HuH-7 (cell line): ENCODE measurements at regions not wholly inside any gene's neighbourhood (a gene's known extent, or its start where the extent isn't known, plus 50 kb on each side); places are given as distances from the start of the nearest gene placed in this dataset.
A peak's percentile ranks its signal among the peaks of the same experiment; 100 is the strongest.
"Not testable (repeated sequence)": the region's sequence is repeated elsewhere in the genome, so short reads cannot be mapped to it uniquely, and the experiment has no call there.

Experiments
- DNase-seq: peaks from one replicate; pipeline ENCODE4 v3.0.0; 2011; ENCODE audit warnings: low spot score

- DNase-seq = no peak
Observed at GRCh38 chr1:8142955-8143629, 117.0 kb upstream of the ERRFI1 start.

DNA sequence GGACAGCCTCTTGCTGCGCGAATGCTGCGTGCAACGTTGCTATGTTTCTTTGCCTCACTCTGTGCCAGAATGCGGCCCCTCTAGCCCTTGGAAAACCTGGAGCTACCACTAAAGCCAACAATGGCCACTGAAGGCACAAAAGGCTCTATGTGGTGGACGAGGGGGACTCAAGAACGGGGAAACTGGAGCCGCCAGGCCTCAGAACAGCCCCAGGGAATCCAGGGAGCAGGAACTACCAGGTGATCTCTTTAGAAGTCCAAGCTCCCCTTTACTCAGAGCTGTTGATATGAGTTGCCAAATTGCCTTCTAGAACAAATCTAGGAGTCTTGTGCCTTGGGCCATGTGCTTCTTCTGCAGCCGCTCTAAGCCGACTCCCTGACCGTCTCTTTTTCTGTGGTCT, 113.8 kb upstream of the ERRFI1 start:
- DNase-seq = no peak

DNA sequence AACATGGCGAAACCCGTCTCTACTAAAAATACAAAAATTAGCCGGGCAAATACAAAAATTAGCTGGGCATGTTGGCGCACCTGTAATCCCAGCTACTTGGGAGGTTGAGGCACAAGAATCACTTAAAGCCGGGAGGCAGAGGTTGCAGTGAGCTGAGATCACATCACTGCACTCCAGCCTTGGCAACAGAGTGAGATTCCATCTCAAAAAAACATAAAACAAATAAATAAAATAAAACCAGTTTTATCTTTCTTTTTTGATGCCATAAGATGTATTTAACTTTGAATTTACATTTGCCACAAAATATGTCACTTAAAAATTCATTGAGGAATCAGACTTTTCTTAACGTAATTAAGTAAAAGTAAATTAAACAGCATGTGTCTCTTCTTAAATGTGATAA, 113.3 kb upstream of the ERRFI1 start:
- no peak for DNase-seq

DNA sequence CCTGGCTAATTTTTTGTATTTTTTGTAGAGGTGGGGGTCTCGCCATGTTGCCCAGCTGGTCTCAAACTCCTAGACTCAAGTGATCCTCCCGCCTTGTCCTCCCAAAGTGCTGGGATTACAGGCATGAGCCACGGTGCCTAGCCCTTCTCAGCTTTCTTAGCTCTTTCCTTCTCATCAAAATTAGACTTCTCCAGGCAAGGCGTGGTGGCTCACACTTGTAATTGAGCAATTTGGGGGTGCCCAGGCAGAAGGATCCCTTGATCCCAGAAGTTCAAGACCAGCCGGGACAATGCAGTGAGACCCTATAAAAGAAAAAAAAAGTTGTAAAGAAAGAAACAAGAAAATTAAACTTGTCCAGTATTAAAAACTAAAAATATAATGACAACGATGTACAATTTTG, 112.6 kb upstream of the ERRFI1 start:
- no peak for DNase-seq

GRCh38 chr1:8137481-8138244, 111.6 kb upstream of the ERRFI1 start:
- DNase-seq = no peak

DNA sequence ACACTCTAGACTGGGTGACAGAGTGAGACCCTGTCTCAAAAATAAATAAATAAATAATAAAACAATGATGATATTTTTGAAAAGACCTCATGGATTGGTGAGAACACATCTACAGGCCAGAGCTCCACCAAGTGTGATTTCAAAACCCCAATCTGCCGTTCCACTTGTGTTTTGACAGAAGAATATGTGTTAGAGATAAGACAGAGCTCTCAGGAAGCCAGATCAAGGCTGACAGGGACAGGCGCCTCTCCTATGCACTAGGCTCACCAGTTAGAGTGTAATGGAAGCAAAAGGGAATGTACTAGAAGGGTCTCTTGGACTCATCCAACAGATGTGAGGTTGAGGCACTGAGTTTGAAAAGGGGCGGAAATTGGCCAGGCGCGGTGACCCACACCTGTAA, 110.7 kb upstream of the ERRFI1 start:
- no peak for DNase-seq

GRCh38 chr1:8135250-8135649, 109.1 kb upstream of the ERRFI1 start:
- no peak for DNase-seq

DNA sequence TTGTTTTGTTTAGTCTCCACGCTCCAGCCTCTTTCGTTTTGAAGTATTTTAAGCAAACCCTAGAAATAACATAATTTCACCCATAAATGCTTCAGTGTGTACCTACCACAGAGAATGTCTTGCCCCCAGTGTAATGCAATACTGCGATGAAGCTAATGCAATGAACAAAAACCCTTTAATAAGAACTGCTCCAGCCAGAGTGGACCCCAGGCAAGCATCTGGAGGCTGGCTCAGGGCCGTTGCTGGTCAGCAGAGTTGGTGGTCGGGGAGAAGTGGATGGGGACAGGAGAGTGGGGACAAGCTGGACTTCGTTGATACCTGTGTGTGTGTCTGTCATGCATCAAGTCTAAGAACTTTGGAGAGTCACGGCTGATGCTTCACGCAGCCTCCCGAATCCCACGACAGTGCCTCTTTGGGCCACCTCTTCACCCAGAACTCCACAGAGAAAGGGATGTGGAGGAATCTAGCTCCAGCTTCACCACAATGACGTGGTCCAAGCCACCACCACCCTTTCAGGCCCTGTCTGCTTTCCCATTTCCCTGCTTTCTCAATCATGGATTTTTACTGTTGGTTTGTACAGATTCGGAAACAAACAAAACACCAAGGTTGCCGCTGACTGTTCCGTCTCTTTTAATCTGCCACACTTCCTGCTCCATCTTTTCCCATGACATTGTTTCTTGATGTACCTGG, 108.6 kb upstream of the ERRFI1 start:
- DNase-seq = no peak

GRCh38 chr1:8133657-8134430, 107.7 kb upstream of the ERRFI1 start:
- DNase-seq = no peak

- DNase-seq = no peak
Observed at GRCh38 chr1:8133190-8133589, 107.1 kb upstream of the ERRFI1 start.

GRCh38 chr1:8127171-8127641, 101.1 kb upstream of the ERRFI1 start:
- no peak for DNase-seq

DNA sequence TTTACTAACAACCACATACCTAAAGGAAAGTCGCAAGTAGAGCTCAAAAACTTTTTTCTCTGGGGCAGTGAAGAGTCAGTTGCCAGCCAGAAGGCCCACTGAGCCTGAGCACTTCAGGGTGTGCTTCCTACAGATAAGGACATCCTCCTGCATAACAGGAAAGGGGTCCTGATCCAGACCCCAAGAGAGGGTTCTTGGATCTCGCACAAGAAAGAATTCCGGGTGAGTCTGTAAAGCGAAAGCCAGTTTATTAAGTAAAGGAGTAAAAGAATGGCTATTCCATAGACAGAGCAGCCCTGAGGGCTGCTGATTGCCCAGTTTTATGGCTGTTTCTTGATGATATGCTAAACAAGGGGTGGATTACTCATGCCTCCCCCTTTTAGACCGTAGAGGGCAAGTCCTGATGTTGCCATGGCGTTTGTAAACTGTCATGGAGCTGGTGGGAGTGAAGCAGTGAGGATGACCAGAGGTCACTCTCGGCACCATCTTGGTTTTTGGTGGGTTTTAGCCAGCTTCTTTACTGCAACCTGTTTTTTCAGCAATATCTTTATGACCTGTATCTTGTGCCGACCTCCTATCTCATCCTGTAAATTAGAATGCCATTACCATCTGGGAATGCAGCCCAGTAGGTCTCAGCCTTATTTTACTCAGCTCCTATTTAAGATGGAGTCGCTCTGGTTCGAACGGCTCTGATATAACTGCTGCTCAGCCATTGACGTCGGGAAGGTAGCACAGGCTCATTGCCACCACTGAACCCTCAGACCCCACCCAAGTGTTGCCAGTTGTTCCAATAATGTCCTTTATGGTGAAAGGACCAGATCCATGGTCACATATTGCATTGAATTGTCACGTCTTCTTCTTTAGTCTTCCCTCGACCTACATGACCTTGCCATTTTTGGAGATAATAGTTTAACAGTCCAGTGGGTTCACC, 96.6 kb upstream of the ERRFI1 start:
- no peak for DNase-seq

- DNase-seq = no peak
Observed at GRCh38 chr1:8122160-8122476, 96.0 kb upstream of the ERRFI1 start.

DNA sequence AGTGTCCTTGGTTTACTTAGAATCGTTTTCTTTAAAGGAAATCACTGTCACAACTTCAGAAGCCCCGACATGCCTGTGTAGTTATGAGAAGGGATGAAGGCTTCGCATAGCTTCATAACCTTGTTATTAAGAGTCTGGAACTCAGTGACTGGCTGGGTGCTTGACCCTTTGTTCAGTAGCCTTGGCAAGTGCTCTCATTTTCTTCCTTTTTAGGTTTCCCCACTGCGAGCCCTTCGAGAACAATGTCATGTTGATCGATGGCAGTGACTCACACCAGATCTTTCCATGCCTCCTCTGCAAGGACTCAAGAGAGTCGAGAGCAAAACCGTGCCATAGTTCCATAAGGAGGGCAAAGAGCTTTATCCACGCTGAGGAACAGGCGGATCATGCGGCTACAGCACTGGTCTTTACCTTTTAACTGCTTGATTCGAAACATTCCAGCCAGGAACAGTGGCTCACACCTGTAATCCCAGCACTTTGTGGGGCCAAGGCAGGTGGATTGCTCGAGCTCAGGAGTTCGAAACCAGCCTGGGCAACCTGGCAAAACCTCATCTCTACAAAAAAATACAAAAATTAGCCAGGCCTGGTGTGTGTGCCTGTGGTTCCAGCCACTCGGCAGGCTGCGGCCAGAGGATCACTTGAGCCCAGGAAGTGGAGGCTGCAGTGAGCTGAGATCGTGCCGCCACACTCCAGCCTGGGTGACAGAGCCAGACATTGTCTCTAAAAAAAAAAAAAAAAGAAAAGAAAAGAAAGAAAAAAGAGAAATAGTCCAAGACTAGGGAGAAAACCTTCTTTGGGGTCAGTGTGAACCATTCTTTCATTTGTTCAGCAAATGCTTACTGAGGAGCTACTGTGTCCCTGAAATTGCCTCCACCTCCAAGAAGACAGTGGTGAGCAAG, 95.4 kb upstream of the ERRFI1 start:
- no peak for DNase-seq

- DNase-seq = peak; percentile 51
Observed at GRCh38 chr1:8120693-8121260, 94.7 kb upstream of the ERRFI1 start.

GRCh38 chr1:8118736-8119135, 92.6 kb upstream of the ERRFI1 start:
- not testable (repeated sequence) for DNase-seq

GRCh38 chr1:8118031-8118451, 91.9 kb upstream of the ERRFI1 start:
- no peak for DNase-seq

DNA sequence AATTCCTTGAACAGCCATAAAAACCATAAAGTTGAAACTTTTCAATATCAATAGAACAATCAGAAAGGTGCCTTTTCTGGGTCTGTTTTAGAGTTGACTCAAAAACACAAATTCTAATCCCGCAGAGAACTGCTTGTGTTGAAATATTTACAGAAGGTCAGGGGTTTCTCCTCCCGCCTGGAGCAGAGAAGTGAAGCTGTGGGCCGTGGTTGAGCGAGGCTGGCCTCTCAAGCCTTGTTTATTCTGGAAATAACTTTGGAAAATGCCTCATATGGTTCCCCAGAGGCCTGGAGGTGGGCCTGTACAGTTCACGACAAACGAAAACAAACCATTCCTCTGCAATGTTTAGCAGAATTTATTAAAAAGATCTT, 90.8 kb upstream of the ERRFI1 start:
- peak; percentile 64 for DNase-seq

GRCh38 chr1:8115769-8116167, 89.7 kb upstream of the ERRFI1 start:
- no peak for DNase-seq
